IMR-90 (cell line): ENCODE measurements at regions not wholly inside any gene's neighbourhood (a gene's known extent, or its start where the extent isn't known, plus 50 kb on each side); places are given as distances from the start of the nearest gene placed in this dataset.

ENCODE experiments used
- BHLHE40 ChIP-seq: fragments of 150-350 bp; IDR thresholded peaks from 2 replicates; pipeline ENCODE4 v1.6.1; 2016; ENCODE audit warnings: mild to moderate bottlenecking, low read depth, low read length
- CEBPB ChIP-seq: IDR thresholded peaks from 2 replicates; pipeline ENCODE4 v1.6.1; 2012; ENCODE audit warnings: low read depth, low read length, improper control_type of control experiment
- CHD1 ChIP-seq: IDR thresholded peaks from 2 replicates; pipeline ENCODE4 v1.6.1; 2012; ENCODE audit warnings: low read depth, low read length, improper control_type of control experiment
- CTCF ChIP-seq: conservative IDR thresholded peaks from 2 replicates; pipeline ENCODE4 v1.5.1; 2012; ENCODE audit warnings: mild to moderate bottlenecking, low read depth, low read length, improper control_type of control experiment
- ELK1 ChIP-seq: fragments of 150-350 bp; IDR thresholded peaks from 2 replicates; pipeline ENCODE4 v1.6.1; 2016; ENCODE audit warnings: low read depth, mild to moderate bottlenecking, low read length, moderate library complexity, borderline replicate concordance
- FOS ChIP-seq: fragments of 150-350 bp; IDR thresholded peaks from 2 replicates; pipeline ENCODE4 v1.6.1; 2016; ENCODE audit warnings: low read depth, low read length
- MAFK ChIP-seq: IDR thresholded peaks from 2 replicates; pipeline ENCODE4 v1.6.1; 2012; ENCODE audit warnings: low read depth, low read length, improper control_type of control experiment
- MAZ ChIP-seq: IDR thresholded peaks from 2 replicates; pipeline ENCODE4 v1.6.1; 2012; ENCODE audit warnings: low read depth, mild to moderate bottlenecking, low read length, improper control_type of control experiment, moderate library complexity, borderline replicate concordance
- MXI1 ChIP-seq: IDR thresholded peaks from 2 replicates; pipeline ENCODE4 v1.6.1; 2012; ENCODE audit warnings: low read depth, mild to moderate bottlenecking, low read length, moderate library complexity, borderline replicate concordance
- POLR2A ChIP-seq: IDR thresholded peaks from 2 replicates; pipeline ENCODE4 v1.6.1; 2012; ENCODE audit warnings: mild to moderate bottlenecking, low read depth, low read length
- RAD21 ChIP-seq: IDR thresholded peaks from 2 replicates; pipeline ENCODE4 v1.6.1; 2012; ENCODE audit warnings: low read length, improper control_type of control experiment
- RCOR1 ChIP-seq: IDR thresholded peaks from 2 replicates; pipeline ENCODE4 v1.6.1; 2012; ENCODE audit warnings: mild to moderate bottlenecking, low read length, improper control_type of control experiment; ENCODE audit not compliant: insufficient replicate concordance
- RFX5 ChIP-seq: IDR thresholded peaks from 2 replicates; pipeline ENCODE4 v1.8.0; 2012; ENCODE audit warnings: low read depth, mild to moderate bottlenecking, low read length, moderate library complexity
- TF ChIP-seq, protein P1 (sequence below): fragments of 150-350 bp; IDR thresholded peaks from 2 replicates; pipeline ENCODE4 v1.6.1; 2017; ENCODE audit warnings: mild to moderate bottlenecking, antibody characterized with exemption, low read length, low read depth

- TF ChIP-seq CTCF, result no peak
- no peak for TF ChIP-seq MAFK
- TF ChIP-seq RAD21, result no peak
- TF ChIP-seq POLR2A, result no peak
- TF ChIP-seq MXI1, result no peak
- TF ChIP-seq MAZ, result no peak
- no peak for TF ChIP-seq ELK1
- TF ChIP-seq CEBPB, result no peak
- TF ChIP-seq, protein P1, sequence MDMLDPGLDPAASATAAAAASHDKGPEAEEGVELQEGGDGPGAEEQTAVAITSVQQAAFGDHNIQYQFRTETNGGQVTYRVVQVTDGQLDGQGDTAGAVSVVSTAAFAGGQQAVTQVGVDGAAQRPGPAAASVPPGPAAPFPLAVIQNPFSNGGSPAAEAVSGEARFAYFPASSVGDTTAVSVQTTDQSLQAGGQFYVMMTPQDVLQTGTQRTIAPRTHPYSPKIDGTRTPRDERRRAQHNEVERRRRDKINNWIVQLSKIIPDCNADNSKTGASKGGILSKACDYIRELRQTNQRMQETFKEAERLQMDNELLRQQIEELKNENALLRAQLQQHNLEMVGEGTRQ, result no peak
- TF ChIP-seq BHLHE40, result no peak
- TF ChIP-seq RFX5, result no peak
- TF ChIP-seq CHD1, result no peak
- no peak for TF ChIP-seq FOS
- TF ChIP-seq RCOR1, result no peak
Measured at GRCh38 chr14:57089901-57090300, 178.8 kb downstream of the EXOC5 start.
